BLaER1 treated with 17β-estradiol and CSF1 and Interleukin-3, amounts not matched to agents 10 nM and 100 nM (cell line): ENCODE measurements at regions not wholly inside any gene's neighbourhood (a gene's known extent, or its start where the extent isn't known, plus 50 kb on each side); places are given as distances from the start of the nearest gene placed in this dataset.

Experiments used
- H3K27ac ChIP-seq, 11 experiments: shearing (Covaris generic); formaldehyde crosslinking; 2 replicates each; pipeline ENCODE4 v1.8.1; 2022
- H3K27me3 ChIP-seq, 11 experiments: shearing (Covaris generic); formaldehyde crosslinking; 2 replicates each; pipeline ENCODE4 v1.8.1; 2022
- H3K36me3 ChIP-seq, 11 experiments: shearing (Covaris generic); formaldehyde crosslinking; 2 replicates each; pipeline ENCODE4 v1.8.1; 2022
- H3K4me1 ChIP-seq, 10 experiments: shearing (Covaris generic); formaldehyde crosslinking; 2 replicates each; pipeline ENCODE4 v1.8.1; 2022
- H3K4me2 ChIP-seq, 11 experiments: shearing (Covaris generic); formaldehyde crosslinking; 2 replicates each; pipeline ENCODE4 v1.8.1; 2022
- H3K4me3 ChIP-seq, 10 experiments: shearing (Covaris generic); formaldehyde crosslinking; 2 replicates each; pipeline ENCODE4 v1.8.1; 2022
- H3K9ac ChIP-seq, 11 experiments: shearing (Covaris generic); formaldehyde crosslinking; 2 replicates each; pipeline ENCODE4 v1.8.1; 2022
- H3K9me3 ChIP-seq, 11 experiments: shearing (Covaris generic); formaldehyde crosslinking; replicated peaks in 1 of 11; 2 replicates each; pipeline ENCODE4 v1.8.1; 2022
- H4K20me1 ChIP-seq, 11 experiments: shearing (Covaris generic); formaldehyde crosslinking; 2 replicates each; pipeline ENCODE4 v1.8.1; 2022
- Cebpa-rat ChIP-seq, 11 experiments: shearing (Covaris generic); IDR thresholded peaks; 2 replicates each; pipeline ENCODE4 v1.8.1; 2022

DNA sequence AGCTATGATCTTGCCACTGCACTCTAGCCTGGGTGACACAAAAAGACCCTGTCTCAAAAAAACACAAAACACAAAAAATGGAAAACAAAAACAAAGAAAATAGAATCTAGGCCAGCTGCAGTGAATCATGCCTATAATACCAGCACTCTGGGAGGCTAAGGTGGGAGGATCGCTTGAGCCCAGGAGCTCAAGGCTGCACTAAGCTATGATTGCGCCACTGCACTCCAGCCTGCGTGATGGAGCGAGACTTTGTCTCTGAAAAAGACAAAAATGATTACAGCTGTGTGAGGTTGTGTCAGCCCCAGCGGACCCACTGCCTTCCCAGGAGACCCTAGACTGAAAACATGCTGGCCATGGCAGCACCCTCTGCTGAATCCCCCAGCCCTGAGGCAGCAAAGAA, 80.2 kb upstream of the ZBTB40 start:
- no peak overlapping the region for H3K9ac ChIP-seq
- H3K4me2 ChIP-seq, result peak overlapping the region in 1 of 11 experiments; percentile 10; a peak in 1 of 22 replicates
- TF ChIP-seq Cebpa-rat (IDR thresholded peaks at IDR 0.05), result 0 out of 22 replicates have a peak, but pooled peaks of 1 of the 11 experiments have one; percentile 12
- H3K27me3 ChIP-seq, result no peaks in the 10 kb centered on the region
- H3K4me3 ChIP-seq, result no peak overlapping the region
- H3K27ac ChIP-seq, result no peak overlapping the region
- no peaks in the 10 kb centered on the region for H3K36me3 ChIP-seq
- H4K20me1 ChIP-seq, result no peaks in the 10 kb centered on the region
- H3K4me1 ChIP-seq, result peaks cover 0 to 4% (median 0%) of the 10 kb centered on the region in 10 experiments; a peak in 2 of 20 replicates
- H3K9me3 ChIP-seq, result peaks cover 0 to 17% (median 11%) of the 10 kb centered on the region in 11 experiments; a peak in 21 of 22 replicates

DNA sequence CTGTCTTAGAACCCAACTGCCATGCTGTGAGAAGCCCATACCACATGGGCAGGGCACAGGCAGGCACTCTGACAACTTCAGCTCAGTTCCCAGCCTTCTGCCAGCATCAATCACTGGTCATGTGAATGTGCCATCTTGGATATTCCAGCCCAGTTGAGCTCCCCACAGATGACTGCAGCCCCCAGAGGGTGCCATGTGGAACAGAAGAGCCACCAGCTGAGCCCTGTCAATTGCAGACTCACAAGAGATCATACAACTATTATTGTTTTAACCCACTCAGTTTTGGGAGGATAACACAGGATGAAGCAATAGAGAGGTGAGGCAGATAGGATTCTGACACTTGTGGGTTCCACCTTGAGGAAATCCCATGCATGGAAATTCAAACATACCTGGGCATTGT, 78.4 kb upstream of the ZBTB40 start:
- Histone ChIP-seq H3K36me3 (no peaks in the 10 kb centered on the region), H3K4me3 (no peak overlapping the region), H4K20me1 (no peaks in the 10 kb centered on the region), H3K4me1 (peaks cover 0 to 4% (median 0%) of the 10 kb centered on the region in 10 experiments; a peak in 2 of 20 replicates), H3K4me2 (no peak overlapping the region), H3K27ac (no peak overlapping the region), H3K9me3 (peaks cover 0 to 17% (median 11%) of the 10 kb centered on the region in 11 experiments; a peak in 21 of 22 replicates), H3K27me3 (no peaks in the 10 kb centered on the region), H3K9ac (no peak overlapping the region)
- no peak for TF ChIP-seq Cebpa-rat (IDR thresholded peaks at IDR 0.05)

DNA sequence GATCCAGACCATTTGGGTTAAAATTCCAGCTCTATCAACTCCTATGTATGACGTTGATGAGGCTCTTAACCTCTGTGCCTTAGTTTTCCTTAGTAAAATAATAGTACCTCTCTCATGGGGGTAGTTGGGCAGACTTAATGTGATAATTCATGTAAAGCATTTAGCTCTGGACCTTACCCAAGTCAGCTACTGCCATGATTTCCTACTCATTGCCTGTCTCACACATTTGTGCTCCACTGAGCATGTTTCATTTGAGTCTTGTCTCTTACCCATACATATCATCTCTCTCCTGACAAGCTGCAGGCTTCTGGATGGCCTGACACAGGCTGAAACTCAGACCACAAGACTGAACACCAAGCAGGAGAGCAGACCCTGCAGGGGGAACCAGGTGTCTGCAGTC, 77.7 kb upstream of the ZBTB40 start:
- Histone ChIP-seq H3K36me3 (no peaks in the 10 kb centered on the region), H3K4me1 (peaks cover 0 to 4% (median 0%) of the 10 kb centered on the region in 10 experiments; a peak in 2 of 20 replicates), H4K20me1 (no peaks in the 10 kb centered on the region), H3K4me3 (no peak overlapping the region), H3K9me3 (peaks cover 0 to 17% (median 11%) of the 10 kb centered on the region in 11 experiments; a peak in 21 of 22 replicates), H3K27me3 (no peaks in the 10 kb centered on the region), H3K4me2 (no peak overlapping the region), H3K27ac (no peak overlapping the region), H3K9ac (no peak overlapping the region)
- TF ChIP-seq Cebpa-rat (IDR thresholded peaks at IDR 0.05), result no peak

DNA sequence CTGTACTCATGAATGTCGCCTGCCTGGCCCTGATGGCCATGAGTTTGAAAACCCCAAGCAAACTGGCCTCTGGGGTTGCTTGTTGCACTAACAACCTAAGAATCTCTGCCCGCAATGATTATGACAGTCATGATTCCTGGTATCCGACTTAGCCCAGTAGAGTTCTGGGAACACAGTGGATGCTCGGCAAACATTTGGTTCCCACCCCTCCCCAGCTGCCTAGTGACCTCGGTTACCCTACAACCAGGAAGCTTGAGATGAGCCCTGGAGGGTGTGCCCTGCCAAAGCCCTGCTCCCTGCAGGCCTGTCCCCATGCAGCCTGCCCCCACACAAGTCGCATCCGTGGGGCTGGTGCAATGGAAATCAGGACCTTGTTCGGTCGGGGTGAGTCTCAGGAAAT, 76.0 kb upstream of the ZBTB40 start:
- Histone ChIP-seq H3K9me3 (peaks cover 0 to 17% (median 11%) of the 10 kb centered on the region in 11 experiments; a peak in 21 of 22 replicates), H3K27me3 (no peaks in the 10 kb centered on the region), H4K20me1 (no peaks in the 10 kb centered on the region), H3K36me3 (no peaks in the 10 kb centered on the region), H3K9ac (no peak overlapping the region), H3K4me2 (no peak overlapping the region), H3K4me3 (no peak overlapping the region), H3K27ac (no peak overlapping the region), H3K4me1 (peaks cover 4 to 10% (median 7%) of the 10 kb centered on the region in 10 experiments; a peak in 18 of 20 replicates)
- no peak for TF ChIP-seq Cebpa-rat (IDR thresholded peaks at IDR 0.05)

DNA sequence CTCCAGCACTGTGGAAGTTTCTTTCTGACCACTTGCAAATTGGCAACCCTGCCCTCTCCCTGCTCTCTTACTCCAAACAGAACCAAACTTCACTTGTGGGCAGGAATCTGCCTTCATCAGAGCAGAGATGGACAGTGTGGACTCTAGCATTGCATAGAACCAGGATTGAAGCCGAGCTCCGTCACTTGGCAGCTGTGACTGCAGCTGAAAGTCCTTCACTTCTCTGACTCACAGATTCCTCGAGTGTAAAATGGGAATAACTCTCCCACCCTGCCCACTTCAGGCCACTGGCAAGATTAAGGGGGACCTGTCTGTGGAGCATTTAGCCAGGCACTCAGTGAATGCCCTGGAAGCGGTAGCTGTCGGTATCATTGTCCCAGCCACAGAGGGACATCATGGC, 75.7 kb upstream of the ZBTB40 start:
- TF ChIP-seq Cebpa-rat (IDR thresholded peaks at IDR 0.05), result no peak

DNA sequence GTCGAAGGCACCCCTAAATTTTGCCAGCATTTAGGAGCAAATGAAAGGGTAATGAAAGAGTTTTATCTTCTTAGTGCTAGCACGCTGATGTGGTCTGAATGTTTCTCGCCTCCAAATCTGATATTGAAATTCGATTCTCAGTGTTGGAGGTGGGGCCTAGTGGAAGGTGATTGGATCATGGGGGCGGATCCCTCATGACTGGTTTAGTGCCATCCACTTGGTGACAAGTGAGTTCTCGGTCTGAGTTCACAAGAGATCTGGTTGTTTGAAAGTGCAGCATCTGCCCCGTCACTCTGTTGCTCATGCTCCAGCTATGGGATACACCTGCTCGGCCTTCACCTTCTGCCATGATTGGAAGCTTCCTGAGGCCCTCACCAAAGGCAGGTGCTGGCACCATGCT, 75.1 kb upstream of the ZBTB40 start:
- Histone ChIP-seq H3K9ac (no peak overlapping the region), H4K20me1 (no peaks in the 10 kb centered on the region), H3K4me1 (peaks cover 5 to 10% (median 8%) of the 10 kb centered on the region in 10 experiments; a peak in 18 of 20 replicates), H3K4me3 (no peak overlapping the region), H3K9me3 (peaks cover 0 to 17% (median 11%) of the 10 kb centered on the region in 11 experiments; a peak in 21 of 22 replicates), H3K4me2 (no peak overlapping the region), H3K27ac (no peak overlapping the region), H3K36me3 (no peaks in the 10 kb centered on the region), H3K27me3 (no peaks in the 10 kb centered on the region)
- no peak for TF ChIP-seq Cebpa-rat (IDR thresholded peaks at IDR 0.05)

More for the DNA sequence above, 75.7 kb upstream of the ZBTB40 start:
- Histone ChIP-seq H3K4me2 (no peak overlapping the region), H3K4me1 (peaks cover 5 to 11% (median 8%) of the 10 kb centered on the region in 10 experiments; a peak in 18 of 20 replicates), H3K27ac (no peak overlapping the region), H3K27me3 (no peaks in the 10 kb centered on the region), H3K4me3 (no peak overlapping the region), H3K9me3 (peaks cover 0 to 17% (median 11%) of the 10 kb centered on the region in 11 experiments; a peak in 21 of 22 replicates), H4K20me1 (no peaks in the 10 kb centered on the region), H3K36me3 (no peaks in the 10 kb centered on the region), H3K9ac (no peak overlapping the region)

DNA sequence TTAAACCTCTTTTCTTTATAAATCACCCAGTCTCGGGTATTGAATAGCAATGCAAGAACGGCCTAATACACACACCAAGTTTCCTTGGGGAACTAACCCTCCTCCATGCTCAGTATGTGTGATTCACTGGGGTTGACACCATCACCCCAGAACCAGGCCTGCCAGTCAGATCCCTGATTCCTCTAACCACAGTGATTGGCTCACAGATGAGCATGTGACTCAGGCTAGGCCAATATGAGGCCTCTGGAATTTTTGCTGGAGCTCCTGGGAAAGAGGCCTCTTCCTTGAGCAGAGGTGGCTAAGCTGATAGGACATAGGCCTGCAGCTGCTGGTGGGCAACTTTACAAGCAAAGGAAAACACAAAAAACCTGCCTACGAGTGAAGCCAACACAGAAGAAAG, 74.7 kb upstream of the ZBTB40 start:
- no peaks in the 10 kb centered on the region for H4K20me1 ChIP-seq
- H3K4me2 ChIP-seq, result no peak overlapping the region
- no peak for TF ChIP-seq Cebpa-rat (IDR thresholded peaks at IDR 0.05)
- no peak overlapping the region for H3K9ac ChIP-seq
- H3K9me3 ChIP-seq, result peaks cover 0 to 17% (median 11%) of the 10 kb centered on the region in 11 experiments; a peak in 21 of 22 replicates
- no peak overlapping the region for H3K27ac ChIP-seq
- H3K27me3 ChIP-seq, result no peaks in the 10 kb centered on the region
- peaks cover 5 to 10% (median 8%) of the 10 kb centered on the region in 10 experiments; a peak in 17 of 20 replicates for H3K4me1 ChIP-seq
- H3K36me3 ChIP-seq, result no peaks in the 10 kb centered on the region
- H3K4me3 ChIP-seq, result no peak overlapping the region

DNA sequence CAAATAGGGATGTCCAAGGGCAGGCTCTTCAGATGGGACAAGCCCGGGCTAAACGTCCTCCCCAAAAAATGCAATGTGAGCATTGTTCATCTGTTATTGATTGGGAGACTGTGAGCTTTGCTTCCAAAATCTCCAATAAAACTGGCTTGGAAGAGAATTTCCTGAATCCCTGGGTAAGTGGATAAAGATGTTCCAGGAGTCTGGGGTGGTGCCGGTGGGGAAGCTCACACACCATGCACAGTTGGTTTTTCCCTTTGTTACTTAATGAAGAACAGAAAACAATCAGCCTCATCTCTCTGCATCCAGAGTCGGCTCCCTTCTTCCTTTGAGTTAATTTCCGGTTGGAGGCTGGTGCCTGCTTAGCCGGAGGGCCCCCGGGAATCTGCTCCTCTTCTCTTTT, 72.1 kb upstream of the ZBTB40 start:
- H3K27me3 ChIP-seq, result no peaks in the 10 kb centered on the region
- H3K9me3 ChIP-seq, result no peaks in the 10 kb centered on the region
- H3K4me3 ChIP-seq, result no peak overlapping the region
- peaks cover 5 to 10% (median 8%) of the 10 kb centered on the region in 10 experiments; a peak in 17 of 20 replicates for H3K4me1 ChIP-seq
- no peak overlapping the region for H3K27ac ChIP-seq
- no peak overlapping the region for H3K9ac ChIP-seq
- no peak overlapping the region; a peak in 1 of 22 replicates for H3K4me2 ChIP-seq
- no peaks in the 10 kb centered on the region; a peak in 1 of 22 replicates for H4K20me1 ChIP-seq
- no peak for TF ChIP-seq Cebpa-rat (IDR thresholded peaks at IDR 0.05)
- no peaks in the 10 kb centered on the region for H3K36me3 ChIP-seq

DNA sequence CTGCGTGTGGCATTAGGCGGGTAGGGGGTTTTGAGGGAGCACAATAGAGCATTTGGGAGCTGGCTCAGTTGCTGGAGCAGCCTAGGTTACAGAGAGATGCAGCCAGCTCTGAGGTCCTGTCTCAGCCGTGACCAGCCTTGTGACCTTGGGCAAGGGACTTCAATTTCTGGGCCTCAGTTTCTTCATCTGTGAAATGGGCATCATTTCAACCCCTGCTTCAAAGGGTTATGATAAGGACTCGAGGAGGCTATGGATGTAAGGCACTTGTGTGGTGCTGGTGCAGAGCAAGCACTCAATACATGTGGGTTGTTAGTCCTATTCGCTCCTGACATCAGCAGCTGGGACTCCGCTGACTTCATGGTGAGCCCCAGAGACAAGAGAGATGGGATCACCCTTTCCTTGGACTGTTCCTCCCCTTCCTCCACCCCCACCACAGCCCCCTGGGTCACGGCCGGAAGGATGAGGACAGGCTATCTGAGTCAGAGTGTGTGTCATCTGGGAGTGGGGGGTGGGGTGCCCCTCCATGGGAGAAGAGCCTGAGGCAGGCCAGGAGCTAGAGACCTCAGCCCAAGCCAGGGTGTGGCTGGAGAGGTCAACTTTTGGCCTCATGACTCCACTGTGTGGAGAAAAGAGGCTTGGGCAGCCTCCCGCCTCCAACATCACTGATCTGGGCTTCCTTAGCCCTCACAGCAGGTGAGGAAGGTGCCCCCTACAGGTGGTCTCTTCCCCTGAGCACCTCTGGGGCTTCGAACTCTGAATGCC, 71.4 kb upstream of the ZBTB40 start:
- Histone ChIP-seq H3K4me1 (peaks cover 5 to 10% (median 8%) of the 10 kb centered on the region in 10 experiments; a peak in 17 of 20 replicates), H3K27me3 (no peaks in the 10 kb centered on the region), H3K9ac (no peak overlapping the region), H4K20me1 (no peaks in the 10 kb centered on the region; a peak in 1 of 22 replicates), H3K36me3 (no peaks in the 10 kb centered on the region), H3K9me3 (no peaks in the 10 kb centered on the region), H3K4me2 (peak overlapping the region in 10 of 11 experiments; percentile 6 to 55 (median 37); a peak in 17 of 22 replicates), H3K27ac (no peak overlapping the region; a peak in 2 of 22 replicates), H3K4me3 (no peak overlapping the region)
- no peak for TF ChIP-seq Cebpa-rat (IDR thresholded peaks at IDR 0.05)
